ENCODE measurements at regions not wholly inside any gene's neighbourhood (a gene's known extent, or its start where the extent isn't known, plus 50 kb on each side); places are given as distances from the start of the nearest gene placed in this dataset.

- no peak overlapping the region for H3K27ac ChIP-seq (replicated peaks)
- no peak overlapping the region for H3K4me3 ChIP-seq (replicated peaks; ENCODE audit: insufficient read depth, low read length)
- TF ChIP-seq POLR2AphosphoS5 (IDR thresholded peaks at IDR 0.05; ENCODE audit: low read depth): no peak
- TF ChIP-seq SPI1 (IDR thresholded peaks at IDR 0.05; ENCODE audit: borderline replicate concordance, low read depth): no peak
- TF ChIP-seq, protein P1, sequence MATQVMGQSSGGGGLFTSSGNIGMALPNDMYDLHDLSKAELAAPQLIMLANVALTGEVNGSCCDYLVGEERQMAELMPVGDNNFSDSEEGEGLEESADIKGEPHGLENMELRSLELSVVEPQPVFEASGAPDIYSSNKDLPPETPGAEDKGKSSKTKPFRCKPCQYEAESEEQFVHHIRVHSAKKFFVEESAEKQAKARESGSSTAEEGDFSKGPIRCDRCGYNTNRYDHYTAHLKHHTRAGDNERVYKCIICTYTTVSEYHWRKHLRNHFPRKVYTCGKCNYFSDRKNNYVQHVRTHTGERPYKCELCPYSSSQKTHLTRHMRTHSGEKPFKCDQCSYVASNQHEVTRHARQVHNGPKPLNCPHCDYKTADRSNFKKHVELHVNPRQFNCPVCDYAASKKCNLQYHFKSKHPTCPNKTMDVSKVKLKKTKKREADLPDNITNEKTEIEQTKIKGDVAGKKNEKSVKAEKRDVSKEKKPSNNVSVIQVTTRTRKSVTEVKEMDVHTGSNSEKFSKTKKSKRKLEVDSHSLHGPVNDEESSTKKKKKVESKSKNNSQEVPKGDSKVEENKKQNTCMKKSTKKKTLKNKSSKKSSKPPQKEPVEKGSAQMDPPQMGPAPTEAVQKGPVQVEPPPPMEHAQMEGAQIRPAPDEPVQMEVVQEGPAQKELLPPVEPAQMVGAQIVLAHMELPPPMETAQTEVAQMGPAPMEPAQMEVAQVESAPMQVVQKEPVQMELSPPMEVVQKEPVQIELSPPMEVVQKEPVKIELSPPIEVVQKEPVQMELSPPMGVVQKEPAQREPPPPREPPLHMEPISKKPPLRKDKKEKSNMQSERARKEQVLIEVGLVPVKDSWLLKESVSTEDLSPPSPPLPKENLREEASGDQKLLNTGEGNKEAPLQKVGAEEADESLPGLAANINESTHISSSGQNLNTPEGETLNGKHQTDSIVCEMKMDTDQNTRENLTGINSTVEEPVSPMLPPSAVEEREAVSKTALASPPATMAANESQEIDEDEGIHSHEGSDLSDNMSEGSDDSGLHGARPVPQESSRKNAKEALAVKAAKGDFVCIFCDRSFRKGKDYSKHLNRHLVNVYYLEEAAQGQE (IDR thresholded peaks at IDR 0.05; ENCODE audit: insufficient replicate concordance, low read depth): no peak
- no peak for TF ChIP-seq GABPA (IDR thresholded peaks at IDR 0.05; ENCODE audit: low read depth)
- TF ChIP-seq CTCF (IDR thresholded peaks at IDR 0.05; ENCODE audit: insufficient read depth, low read length): no peak
- H3K27me3 ChIP-seq (ENCODE audit: insufficient read depth, poor library complexity, severe bottlenecking): no peaks in the 10 kb centered on the region
- no peak for DNase-seq (ENCODE audit: low read depth in 1 of 2, low spot score in 1 of 2)
These were observed 746.4 kb upstream of the NR2F2 start for GRCh38 chr15:95584088-95584487.

- Histone ChIP-seq H3K27me3 (ENCODE audit: insufficient read depth, poor library complexity, severe bottlenecking) (no peaks in the 10 kb centered on the region), H3K4me3 (replicated peaks; ENCODE audit: insufficient read depth, low read length) (no peak overlapping the region), H3K27ac (replicated peaks) (no peak overlapping the region)
- TF ChIP-seq GABPA (IDR thresholded peaks at IDR 0.05; ENCODE audit: low read depth) (no peak), POLR2AphosphoS5 (IDR thresholded peaks at IDR 0.05; ENCODE audit: low read depth) (no peak), CTCF (IDR thresholded peaks at IDR 0.05; ENCODE audit: insufficient read depth, low read length) (no peak), SPI1 (IDR thresholded peaks at IDR 0.05; ENCODE audit: borderline replicate concordance, low read depth) (no peak)
- TF ChIP-seq, protein P1 (IDR thresholded peaks at IDR 0.05; ENCODE audit: insufficient replicate concordance, low read depth): no peak
- no peak for DNase-seq (ENCODE audit: low read depth in 1 of 2, low spot score in 1 of 2)
These were observed 742.4 kb upstream of the NR2F2 start for GRCh38 chr15:95588056-95588455.

- Histone ChIP-seq H3K27ac (replicated peaks) (no peak overlapping the region), H3K27me3 (ENCODE audit: insufficient read depth, poor library complexity, severe bottlenecking) (no peaks in the 10 kb centered on the region), H3K4me3 (replicated peaks; ENCODE audit: insufficient read depth, low read length) (no peak overlapping the region)
- DNase-seq (ENCODE audit: low read depth in 1 of 2, low spot score in 1 of 2): no peak
- TF ChIP-seq, protein P1 (IDR thresholded peaks at IDR 0.05; ENCODE audit: insufficient replicate concordance, low read depth): no peak
- TF ChIP-seq CTCF (IDR thresholded peaks at IDR 0.05; ENCODE audit: insufficient read depth, low read length): no peak
- TF ChIP-seq GABPA (IDR thresholded peaks at IDR 0.05; ENCODE audit: low read depth): no peak
- no peak for TF ChIP-seq SPI1 (IDR thresholded peaks at IDR 0.05; ENCODE audit: borderline replicate concordance, low read depth)
- no peak for TF ChIP-seq POLR2AphosphoS5 (IDR thresholded peaks at IDR 0.05; ENCODE audit: low read depth)
These were observed 739.9 kb upstream of the NR2F2 start for GRCh38 chr15:95590533-95591044.
